ENCODE measurements at regions not wholly inside any gene's neighbourhood (a gene's known extent, or its start where the extent isn't known, plus 50 kb on each side); places are given as distances from the start of the nearest gene placed in this dataset.

- TF ChIP-seq EZH2 (IDR thresholded peaks at IDR 0.05) (no peak), POLR2AphosphoS5 (IDR thresholded peaks at IDR 0.05; ENCODE audit: borderline replicate concordance, low read depth, low read length) (no peak), FOXP2 (optimal IDR thresholded peaks at IDR 0.05; ENCODE audit: control extremely low read depth, extremely low read length, insufficient read depth) (no peak)
These were observed 341.8 kb upstream of the GULP1 start for GRCh38 chr2:187949859-187950258.
